Activated CD4-positive, alpha-beta T cell treated with anti-CD3 and anti-CD28 coated beads for 36 hours (primary cell): ENCODE measurements at regions not wholly inside any gene's neighbourhood (a gene's known extent, or its start where the extent isn't known, plus 50 kb on each side); places are given as distances from the start of the nearest gene placed in this dataset.

Experiments used
- ATAC-seq: fragments of 200-7000 bp; cut with Tn5 transposase; one replicate; pipeline ENCODE4 v1.10.0; 2021; ENCODE audit warnings: mild to moderate bottlenecking, moderate library complexity
- CTCF ChIA-PET: fragments of 350-600 bp; sonication (Branson Sonifier 250); formaldehyde crosslinking; loops from one replicate; lab custom pipeline; 2021; ENCODE audit warnings: antibody characterized with exemption; lab: Charles Lee
- POLR2A ChIA-PET: fragments of 350-600 bp; sonication (Branson Sonifier 250); formaldehyde crosslinking; loops from one replicate; lab custom pipeline; 2021; ENCODE audit warnings: antibody characterized with exemption, inconsistent platforms; lab: Charles Lee
- DNase-seq: peaks from one replicate; pipeline ENCODE4 v3.0.0-alpha.2; 2020
- H3K27ac Mint-ChIP-seq: one replicate; pipeline ENCODE4 v1.8.0; 2021; ENCODE audit warnings: mixed read lengths
- H3K27me3 Mint-ChIP-seq: one replicate; pipeline ENCODE4 v1.8.0; 2021; ENCODE audit warnings: mixed read lengths
- H3K36me3 Mint-ChIP-seq: one replicate; pipeline ENCODE4 v1.8.0; 2021; ENCODE audit warnings: low read depth, mixed read lengths
- H3K4me1 Mint-ChIP-seq: one replicate; pipeline ENCODE4 v1.8.0; 2021; ENCODE audit warnings: mixed read lengths
- H3K4me3 Mint-ChIP-seq: one replicate; pipeline ENCODE4 v1.8.0; 2021; ENCODE audit warnings: mild to moderate bottlenecking, moderate library complexity, mixed read lengths
- H3K9me3 Mint-ChIP-seq: one replicate; pipeline ENCODE4 v1.8.0; 2021; ENCODE audit warnings: low read depth, mixed read lengths
- intact Hi-C, 2 experiments: fragments of 100-400 bp; cut with DNase I in 1 of 2; cut with micrococcal nuclease in 1 of 2; formaldehyde crosslinking; loops; one replicate each; pipeline versions ENCODE4 v1.14.2 to v1.15.1; 2022 to 2024; cut with DNase I, micrococcal nuclease

DNA sequence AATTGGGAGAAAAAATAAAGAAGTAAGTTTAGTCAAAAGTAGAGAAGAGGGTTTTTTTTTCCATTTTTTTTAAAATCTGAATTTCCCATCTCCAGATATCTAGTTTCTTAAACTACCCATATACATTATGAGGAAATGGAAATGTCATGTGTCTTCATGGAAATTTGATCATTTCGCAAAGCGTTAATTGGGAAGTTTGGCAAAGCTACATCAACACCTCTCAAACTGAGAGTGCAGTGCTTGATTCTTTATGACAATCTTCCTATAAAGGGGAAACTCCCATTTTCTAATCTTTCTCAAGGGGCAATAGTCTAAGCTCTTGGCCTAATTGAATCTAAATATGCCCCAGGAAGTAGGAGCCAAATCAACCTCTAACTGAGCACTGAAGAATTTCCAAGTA, 110.4 kb upstream of the INHBA start:
- peaks cover 12% of the 10 kb centered on the region for H3K27me3 Mint-ChIP-seq
- CTCF ChIA-PET, result interaction anchor here (0.6 to 0.8 kb wide), 2 partner anchors 8 to 117 kb away, joined by 3 to 5 read pairs; no protein-coding TSS in a partner anchor
- no peaks in the 10 kb centered on the region for H3K36me3 Mint-ChIP-seq
- POLR2A ChIA-PET, result no interaction called here
- DNase-seq, result no peak
- H3K4me3 Mint-ChIP-seq, result no peak overlapping the region
- ATAC-seq, result no peak
- H3K27ac Mint-ChIP-seq, result no peak overlapping the region
- no peaks in the 10 kb centered on the region for H3K9me3 Mint-ChIP-seq
- peaks cover 4% of the 10 kb centered on the region for H3K4me1 Mint-ChIP-seq
- intact Hi-C loops, result no loop called here

GRCh38 chr7:41811941-41812340, 109.1 kb upstream of the INHBA start:
- H3K9me3 Mint-ChIP-seq, result no peaks in the 10 kb centered on the region
- intact Hi-C loops, result no loop called here
- H3K27me3 Mint-ChIP-seq, result peaks cover 12% of the 10 kb centered on the region
- H3K4me3 Mint-ChIP-seq, result no peak overlapping the region
- POLR2A ChIA-PET, result no interaction called here
- H3K4me1 Mint-ChIP-seq, result peaks cover 4% of the 10 kb centered on the region
- CTCF ChIA-PET, result no interaction called here
- DNase-seq, result no peak
- no peak for ATAC-seq
- H3K27ac Mint-ChIP-seq, result no peak overlapping the region
- H3K36me3 Mint-ChIP-seq, result no peaks in the 10 kb centered on the region

GRCh38 chr7:41809940-41810576, 107.2 kb upstream of the INHBA start:
- DNase-seq (no peak), ATAC-seq (no peak)
- CTCF ChIA-PET, result interaction anchor here (0.7 kb wide), 1 partner anchor 1384 kb away, joined by 3 read pairs; no protein-coding TSS in a partner anchor
- POLR2A ChIA-PET, result no interaction called here
- Mint-ChIP-seq H3K4me1 (no peaks in the 10 kb centered on the region), H3K27me3 (peaks cover 9% of the 10 kb centered on the region), H3K9me3 (peaks cover 3% of the 10 kb centered on the region), H3K36me3 (no peaks in the 10 kb centered on the region), H3K4me3 (no peak overlapping the region), H3K27ac (no peak overlapping the region)
- intact Hi-C loops, result no loop called here

GRCh38 chr7:41809529-41809939, 106.6 kb upstream of the INHBA start:
- intact Hi-C loops, result no loop called here
- H3K36me3 Mint-ChIP-seq, result no peaks in the 10 kb centered on the region
- DNase-seq (no peak), ATAC-seq (no peak)
- CTCF ChIA-PET, result interaction anchor here (0.5 to 0.7 kb wide), 2 partner anchors 263 to 1384 kb away, joined by 3 to 4 read pairs; no protein-coding TSS in a partner anchor
- H3K4me3 Mint-ChIP-seq, result no peak overlapping the region
- peaks cover 3% of the 10 kb centered on the region for H3K9me3 Mint-ChIP-seq
- H3K27ac Mint-ChIP-seq, result no peak overlapping the region
- no peaks in the 10 kb centered on the region for H3K4me1 Mint-ChIP-seq
- H3K27me3 Mint-ChIP-seq, result peaks cover 4% of the 10 kb centered on the region
- POLR2A ChIA-PET, result no interaction called here

DNA sequence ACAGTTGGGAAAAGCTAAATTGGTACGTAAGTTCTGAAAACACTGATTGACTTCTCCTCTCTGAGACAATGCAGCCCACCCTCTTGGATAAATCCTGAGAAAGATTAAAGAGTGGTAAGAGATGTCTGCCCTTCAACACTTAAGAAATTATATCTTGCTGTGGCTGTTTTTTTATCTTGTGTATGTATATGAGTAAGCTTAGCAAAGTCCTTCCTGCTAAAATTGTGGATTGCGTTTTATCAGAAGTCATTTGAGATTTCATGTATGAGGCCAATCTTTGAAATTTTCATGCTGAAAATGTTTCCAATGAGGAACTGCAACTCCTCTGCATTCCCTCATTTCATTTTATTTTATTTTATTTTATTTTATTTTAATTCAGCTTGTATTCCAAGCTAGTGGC, 106.2 kb upstream of the INHBA start:
- ATAC-seq (no peak), DNase-seq (no peak)
- Mint-ChIP-seq H3K27ac (no peak overlapping the region), H3K4me1 (no peaks in the 10 kb centered on the region), H3K27me3 (peaks cover 4% of the 10 kb centered on the region), H3K9me3 (peaks cover 3% of the 10 kb centered on the region), H3K36me3 (no peaks in the 10 kb centered on the region), H3K4me3 (no peak overlapping the region)
- intact Hi-C loops, result no loop called here
- ChIA-PET CTCF (interaction anchor here (0.5 kb wide), 1 partner anchor 263 kb away, joined by 4 read pairs; no protein-coding TSS in a partner anchor), POLR2A (no interaction called here)

DNA sequence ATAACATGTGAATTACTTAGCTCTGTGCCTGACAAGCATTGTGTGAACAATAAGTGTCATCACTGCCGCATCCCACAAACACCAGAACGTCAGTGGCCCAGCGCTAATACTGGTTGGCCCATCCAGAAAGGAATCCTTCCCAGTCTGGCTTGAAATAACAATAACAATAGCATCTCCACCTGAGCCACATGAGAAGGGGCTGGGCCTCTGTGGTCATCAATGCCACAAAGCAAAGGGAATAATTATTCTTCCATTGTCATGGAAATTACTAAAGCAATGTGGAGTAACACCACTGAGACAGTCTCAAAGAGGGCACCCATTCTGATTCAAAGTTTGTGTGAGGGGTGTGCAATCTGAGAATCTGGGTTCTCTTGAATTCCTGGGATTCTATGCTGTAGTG, 105.7 kb upstream of the INHBA start:
- H3K36me3 Mint-ChIP-seq, result no peaks in the 10 kb centered on the region
- CTCF ChIA-PET, result no interaction called here
- ATAC-seq, result no peak

DNA sequence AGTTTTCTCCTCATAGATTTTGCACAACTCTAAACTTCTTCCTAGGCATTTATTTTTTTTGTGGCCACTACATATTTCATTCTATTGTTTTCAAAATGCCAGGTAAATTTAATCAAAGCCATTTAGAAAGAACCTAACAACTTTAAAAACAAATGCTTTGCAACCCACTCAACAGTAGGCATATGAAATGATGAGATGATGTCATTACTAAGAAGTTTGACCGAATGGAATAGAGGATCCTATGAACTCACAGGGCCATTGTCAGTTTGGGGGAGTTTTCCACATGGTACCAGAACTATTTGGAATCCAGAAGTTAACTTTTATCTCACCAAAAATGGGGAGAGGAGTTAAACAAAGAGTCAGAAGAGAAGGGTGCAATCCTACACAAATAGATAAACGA, 100.7 kb upstream of the INHBA start:
- H3K27me3 Mint-ChIP-seq, result no peaks in the 10 kb centered on the region
- H3K4me3 Mint-ChIP-seq, result no peak overlapping the region
- no peaks in the 10 kb centered on the region for H3K36me3 Mint-ChIP-seq
- DNase-seq, result no peak
- intact Hi-C loops, result no loop called here
- H3K4me1 Mint-ChIP-seq, result no peaks in the 10 kb centered on the region
- POLR2A ChIA-PET, result no interaction called here
- ATAC-seq, result no peak
- H3K9me3 Mint-ChIP-seq, result peaks cover 3% of the 10 kb centered on the region
- CTCF ChIA-PET, result no interaction called here
- H3K27ac Mint-ChIP-seq, result no peak overlapping the region

More for the DNA sequence above, 105.7 kb upstream of the INHBA start:
- no peak overlapping the region for H3K4me3 Mint-ChIP-seq
- no peak overlapping the region for H3K27ac Mint-ChIP-seq
- H3K27me3 Mint-ChIP-seq, result peaks cover 4% of the 10 kb centered on the region
- H3K9me3 Mint-ChIP-seq, result peaks cover 3% of the 10 kb centered on the region
- POLR2A ChIA-PET, result no interaction called here
- no peak for DNase-seq
- H3K4me1 Mint-ChIP-seq, result no peaks in the 10 kb centered on the region
- intact Hi-C loops, result no loop called here

DNA sequence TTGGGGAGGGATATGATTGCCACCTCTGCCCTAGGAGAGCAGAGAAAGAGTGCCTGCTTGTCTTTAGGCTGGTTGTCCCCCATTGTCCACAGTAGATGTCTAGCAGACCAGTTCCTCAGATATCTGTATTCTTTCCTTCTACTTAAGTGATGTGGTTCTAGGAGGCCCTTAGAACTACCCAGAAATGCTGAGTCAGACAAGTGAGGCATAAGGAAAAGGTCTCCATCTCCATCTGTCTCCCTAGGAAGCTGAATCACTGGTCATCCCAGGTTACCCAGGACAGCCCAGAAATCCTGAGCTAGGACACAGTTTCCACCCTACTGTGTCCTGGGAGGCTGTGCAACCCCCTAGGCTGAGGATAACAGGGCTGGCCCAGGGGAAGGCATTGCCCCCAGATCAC, 93.4 kb upstream of the INHBA start:
- POLR2A ChIA-PET, result no interaction called here
- intact Hi-C loops, result no loop called here
- no peaks in the 10 kb centered on the region for H3K4me1 Mint-ChIP-seq

GRCh38 chr7:41795276-41795833, 92.5 kb upstream of the INHBA start:
- Mint-ChIP-seq H3K27me3 (no peaks in the 10 kb centered on the region), H3K4me1 (no peaks in the 10 kb centered on the region), H3K9me3 (no peaks in the 10 kb centered on the region), H3K36me3 (no peaks in the 10 kb centered on the region), H3K27ac (no peak overlapping the region), H3K4me3 (no peak overlapping the region)
- CTCF ChIA-PET, result no interaction called here
- intact Hi-C loops, result no loop called here
- ATAC-seq (no peak), DNase-seq (no peak)
- POLR2A ChIA-PET, result no interaction called here

More for the DNA sequence above, 93.4 kb upstream of the INHBA start:
- no peaks in the 10 kb centered on the region for H3K9me3 Mint-ChIP-seq
- H3K27me3 Mint-ChIP-seq, result no peaks in the 10 kb centered on the region
- CTCF ChIA-PET, result interaction anchor here (0.7 to 1.3 kb wide), 2 partner anchors 9 to 45 kb away, joined by 3 read pairs; no protein-coding TSS in a partner anchor
- ATAC-seq (no peak), DNase-seq (no peak)
- no peaks in the 10 kb centered on the region for H3K36me3 Mint-ChIP-seq
- H3K27ac Mint-ChIP-seq, result no peak overlapping the region
- no peak overlapping the region for H3K4me3 Mint-ChIP-seq

DNA sequence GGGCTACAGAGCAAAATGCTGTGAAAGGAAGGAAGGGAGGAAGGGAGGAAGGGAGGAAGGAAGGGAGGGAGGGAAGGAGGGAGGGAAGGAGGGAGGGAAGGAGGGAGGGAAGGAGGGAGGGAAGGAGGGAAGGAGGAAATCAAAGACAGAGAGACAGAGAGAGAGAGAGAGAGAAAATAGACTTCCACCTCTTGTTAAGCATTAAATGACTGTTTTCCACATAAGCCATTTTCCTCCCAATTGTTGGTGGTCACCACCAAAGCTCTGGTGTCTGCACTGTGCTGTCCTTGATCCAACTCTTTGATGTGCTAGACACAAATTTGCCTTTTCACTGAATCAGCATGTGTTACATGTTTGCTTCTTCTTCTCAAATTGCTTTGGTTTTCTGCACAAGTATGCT, 90.7 kb upstream of the INHBA start:
- no peak for ATAC-seq
- Mint-ChIP-seq H3K27me3 (no peaks in the 10 kb centered on the region), H3K36me3 (no peaks in the 10 kb centered on the region), H3K9me3 (no peaks in the 10 kb centered on the region), H3K4me3 (no peak overlapping the region), H3K4me1 (no peaks in the 10 kb centered on the region), H3K27ac (no peak overlapping the region)
- CTCF ChIA-PET, result no interaction called here
- intact Hi-C loops, result no loop called here
- POLR2A ChIA-PET, result no interaction called here
- no peak for DNase-seq

- CTCF ChIA-PET, result no interaction called here
- no peak for ATAC-seq
- Mint-ChIP-seq H3K27me3 (no peaks in the 10 kb centered on the region), H3K9me3 (no peaks in the 10 kb centered on the region), H3K4me3 (no peak overlapping the region), H3K36me3 (no peaks in the 10 kb centered on the region), H3K4me1 (no peaks in the 10 kb centered on the region), H3K27ac (no peak overlapping the region)
- DNase-seq, result no peak
- POLR2A ChIA-PET, result no interaction called here
- intact Hi-C loops, result no loop called here
Observed at GRCh38 chr7:41792120-41792519, 89.2 kb upstream of the INHBA start.

- H3K36me3 Mint-ChIP-seq, result no peaks in the 10 kb centered on the region
- H3K27me3 Mint-ChIP-seq, result peaks cover 2% of the 10 kb centered on the region
- intact Hi-C loops, result no loop called here
- ChIA-PET POLR2A (no interaction called here), CTCF (no interaction called here)
- H3K4me3 Mint-ChIP-seq, result no peak overlapping the region
- no peaks in the 10 kb centered on the region for H3K9me3 Mint-ChIP-seq
- no peak for ATAC-seq
- DNase-seq, result no peak
- no peak overlapping the region for H3K27ac Mint-ChIP-seq
- no peaks in the 10 kb centered on the region for H3K4me1 Mint-ChIP-seq
Observed at GRCh38 chr7:41788556-41788955, 85.7 kb upstream of the INHBA start.
